ENCODE measurements at regions not wholly inside any gene's neighbourhood (a gene's known extent, or its start where the extent isn't known, plus 50 kb on each side); places are given as distances from the start of the nearest gene placed in this dataset.
A peak's percentile ranks its signal among the peaks of the same experiment; 100 is the strongest.
"Not testable (repeated sequence)": the region's sequence is repeated elsewhere in the genome, so short reads cannot be mapped to it uniquely, and the experiment has no call there.

DNA sequence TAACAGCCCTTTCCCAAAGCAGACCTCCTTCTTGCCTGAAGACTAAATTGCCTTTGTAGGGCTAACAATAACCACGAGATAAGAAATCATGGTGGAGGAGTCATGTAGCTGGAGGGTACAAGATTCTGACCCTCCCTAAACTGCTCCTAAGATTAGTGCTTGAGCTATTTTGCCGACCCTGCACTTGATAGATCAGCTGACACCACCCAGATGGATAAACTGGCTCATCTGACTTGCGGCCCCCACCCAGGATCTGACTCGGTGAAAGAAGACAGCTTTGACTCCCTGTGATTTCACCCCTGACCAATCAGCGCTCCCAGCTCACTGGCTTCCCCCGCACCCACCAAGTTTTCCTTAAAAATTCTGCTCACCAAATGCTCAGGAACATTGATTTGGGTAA, 57.6 kb upstream of the UNC93A start:
- Histone ChIP-seq H3K9me3 (ENCODE audit: control insufficient read depth, low read depth, low read length) (no peaks in the 10 kb centered on the region), H3K9ac (ENCODE audit: low read length) (no peak overlapping the region), H3K4me3 (ENCODE audit: low read length) (peak overlapping the region; percentile 21), H3K4me1 (ENCODE audit: control insufficient read depth, low read depth, low read length) (peaks cover 42% of the 10 kb centered on the region), H3K27ac (ENCODE audit: low read length) (no peak overlapping the region), H3K36me3 (ENCODE audit: control insufficient read depth, low read depth, low read length) (peaks cover 63% of the 10 kb centered on the region), H3K27me3 (ENCODE audit: control insufficient read depth, insufficient read depth, low read length) (no peaks in the 10 kb centered on the region)

DNA sequence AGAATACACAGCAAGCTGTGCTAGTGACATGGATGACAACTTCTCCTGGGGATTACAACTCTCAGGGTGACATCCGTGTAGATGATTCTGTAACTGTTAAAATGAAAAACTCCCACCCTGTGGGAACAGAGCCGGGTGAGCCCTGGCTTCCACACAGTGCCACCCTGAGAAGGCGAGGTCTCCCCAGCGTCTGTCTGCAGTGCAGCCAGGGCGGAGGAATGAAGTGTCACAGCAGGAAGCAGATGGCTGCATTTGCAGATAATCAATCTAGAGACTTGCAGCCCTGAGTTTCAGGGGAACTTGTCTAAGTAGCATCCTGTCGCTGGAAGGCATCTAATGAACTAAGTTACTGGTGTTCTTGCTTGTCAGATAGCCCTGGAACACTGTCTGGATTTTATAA, 56.5 kb upstream of the UNC93A start:
- H3K27ac ChIP-seq (ENCODE audit: low read length); H3K4me3 ChIP-seq (ENCODE audit: low read length); H3K9ac ChIP-seq (ENCODE audit: low read length); H3K27me3 ChIP-seq (ENCODE audit: control insufficient read depth, insufficient read depth, low read length); H3K9me3 ChIP-seq (ENCODE audit: control insufficient read depth, low read depth, low read length): not testable (repeated sequence)
- peaks cover 68% of the 10 kb centered on the region for H3K36me3 ChIP-seq (ENCODE audit: control insufficient read depth, low read depth, low read length)
- H3K4me1 ChIP-seq (ENCODE audit: control insufficient read depth, low read depth, low read length) = peaks cover 49% of the 10 kb centered on the region

DNA sequence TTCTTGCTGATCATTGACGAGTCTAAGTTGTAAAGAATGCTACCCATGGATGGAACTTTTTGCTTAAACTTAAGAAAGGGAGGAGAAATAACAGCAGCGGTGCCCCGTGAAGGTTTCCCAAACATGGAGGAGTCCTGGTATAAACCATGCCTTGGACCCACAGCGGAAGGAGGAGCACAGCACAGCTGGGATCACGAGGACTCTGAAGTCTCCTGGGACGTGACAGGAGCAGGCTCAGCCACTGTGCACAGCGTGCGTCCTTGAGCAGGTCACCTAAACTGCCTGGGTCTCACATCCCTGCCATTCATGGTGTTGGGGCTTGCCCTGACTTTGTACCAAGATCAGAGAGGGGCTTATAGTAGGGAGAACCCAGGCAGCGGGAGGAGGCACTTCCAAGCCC, 56.1 kb upstream of the UNC93A start:
- no peaks in the 10 kb centered on the region for H3K9me3 ChIP-seq (ENCODE audit: control insufficient read depth, low read depth, low read length)
- H3K27ac ChIP-seq (ENCODE audit: low read length) = no peak overlapping the region
- no peaks in the 10 kb centered on the region for H3K27me3 ChIP-seq (ENCODE audit: control insufficient read depth, insufficient read depth, low read length)
- H3K9ac ChIP-seq (ENCODE audit: low read length) = no peak overlapping the region
- peaks cover 49% of the 10 kb centered on the region for H3K4me1 ChIP-seq (ENCODE audit: control insufficient read depth, low read depth, low read length)
- H3K4me3 ChIP-seq (ENCODE audit: low read length) = no peak overlapping the region
- H3K36me3 ChIP-seq (ENCODE audit: control insufficient read depth, low read depth, low read length) = peaks cover 68% of the 10 kb centered on the region

DNA sequence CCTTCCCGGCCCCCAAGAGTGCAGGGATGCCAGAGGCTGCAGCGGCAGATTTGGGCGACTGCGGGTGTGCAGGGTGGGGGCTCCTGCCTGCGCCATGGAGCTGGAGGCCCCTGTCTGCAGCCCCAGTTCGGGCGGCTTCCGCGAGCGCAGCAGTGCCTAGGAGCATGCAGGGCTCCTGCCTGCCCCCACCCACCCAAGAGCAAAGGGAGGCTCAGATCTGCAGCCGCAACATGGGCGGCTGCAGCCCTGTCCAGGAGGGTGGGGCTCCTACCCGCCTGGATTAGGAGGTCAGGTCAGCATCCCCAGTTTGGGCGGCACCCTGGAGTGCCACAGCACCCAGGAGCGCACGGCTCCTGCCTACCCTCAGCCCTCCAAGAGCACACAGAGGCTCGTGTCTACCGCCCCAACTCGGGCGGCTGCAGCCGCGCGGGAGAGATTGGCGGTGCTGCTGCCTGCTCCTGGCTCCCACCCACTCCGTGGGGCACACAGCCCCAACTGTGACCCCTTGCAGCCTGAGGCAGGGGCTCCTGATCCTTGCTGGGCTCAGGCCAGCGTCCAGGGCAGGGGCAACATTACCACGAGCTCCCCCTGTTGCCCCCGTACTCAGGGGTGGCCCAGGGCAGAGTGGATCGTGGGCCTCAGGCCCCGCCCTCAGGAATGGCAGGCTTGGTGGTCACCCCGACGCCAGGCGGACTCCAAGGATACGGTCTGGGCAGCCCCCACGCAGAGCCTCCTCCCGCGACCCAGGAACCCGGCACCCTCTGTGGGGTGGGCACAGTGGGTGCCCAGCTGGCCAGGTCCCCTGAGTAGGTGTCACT, 55.5 kb upstream of the UNC93A start:
- Histone ChIP-seq H3K36me3 (ENCODE audit: control insufficient read depth, low read depth, low read length) (peaks cover 68% of the 10 kb centered on the region), H3K27me3 (ENCODE audit: control insufficient read depth, insufficient read depth, low read length) (no peaks in the 10 kb centered on the region), H3K9me3 (ENCODE audit: control insufficient read depth, low read depth, low read length) (no peaks in the 10 kb centered on the region), H3K4me3 (ENCODE audit: low read length) (no peak overlapping the region), H3K9ac (ENCODE audit: low read length) (no peak overlapping the region), H3K27ac (ENCODE audit: low read length) (no peak overlapping the region), H3K4me1 (ENCODE audit: control insufficient read depth, low read depth, low read length) (peaks cover 49% of the 10 kb centered on the region)

DNA sequence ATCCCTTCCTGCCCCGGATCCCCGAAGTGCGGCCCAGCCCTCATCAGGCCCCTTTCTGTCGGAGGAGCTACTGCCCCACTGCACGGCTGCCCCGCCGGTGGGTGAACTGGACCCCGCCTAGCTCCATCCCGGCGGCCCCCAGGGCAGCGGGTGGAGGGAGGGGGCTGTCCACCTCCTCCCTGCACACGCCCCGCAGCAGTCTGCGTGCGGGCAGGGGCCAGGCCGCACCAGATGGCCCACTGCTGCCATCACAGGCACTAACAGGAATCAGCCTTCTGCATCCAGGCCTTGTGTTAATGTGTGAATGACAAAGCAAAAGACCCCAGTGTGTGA, 54.9 kb upstream of the UNC93A start:
- Histone ChIP-seq H3K4me3 (ENCODE audit: low read length) (no peak overlapping the region), H3K36me3 (ENCODE audit: control insufficient read depth, low read depth, low read length) (peaks cover 68% of the 10 kb centered on the region), H3K27ac (ENCODE audit: low read length) (no peak overlapping the region), H3K9me3 (ENCODE audit: control insufficient read depth, low read depth, low read length) (no peaks in the 10 kb centered on the region), H3K9ac (ENCODE audit: low read length) (no peak overlapping the region), H3K4me1 (ENCODE audit: control insufficient read depth, low read depth, low read length) (peaks cover 49% of the 10 kb centered on the region), H3K27me3 (ENCODE audit: control insufficient read depth, insufficient read depth, low read length) (no peaks in the 10 kb centered on the region)

DNA sequence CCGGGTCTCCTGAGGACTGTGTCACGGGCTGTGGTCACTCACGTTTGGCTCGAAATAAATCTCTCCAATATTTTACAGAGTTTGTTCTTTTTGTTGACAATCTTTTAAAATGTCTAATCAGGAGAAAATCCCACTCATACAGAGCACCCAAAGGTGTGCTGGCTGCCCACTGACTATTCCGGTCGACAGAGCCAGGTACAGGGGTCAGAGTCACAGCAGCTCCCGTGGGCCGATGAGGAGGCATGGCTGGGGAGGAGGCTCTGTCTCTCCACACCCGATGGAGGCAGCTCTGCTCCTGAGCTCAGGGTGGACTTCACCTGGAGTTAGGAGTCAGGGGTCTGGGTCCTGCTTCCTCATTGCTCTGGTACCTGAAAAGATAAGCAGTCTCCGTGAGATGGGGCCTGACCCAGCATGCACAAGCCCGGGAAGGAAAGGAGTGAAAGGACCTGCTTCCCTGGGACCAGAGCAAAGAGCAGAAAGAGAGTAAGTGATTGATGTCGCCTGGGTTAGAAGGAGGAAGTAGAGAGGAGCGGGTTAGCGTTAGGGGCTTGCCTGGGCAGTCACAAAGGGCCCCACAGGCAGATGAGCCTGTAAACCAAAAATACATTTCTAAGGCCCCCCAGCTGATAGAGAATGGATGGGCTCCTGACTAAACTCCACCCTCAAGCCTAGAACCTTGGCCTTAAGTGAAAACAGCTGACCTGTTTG, 53.5 kb upstream of the UNC93A start:
- H3K4me3 ChIP-seq (ENCODE audit: low read length) = no peak overlapping the region
- peaks cover 60% of the 10 kb centered on the region for H3K36me3 ChIP-seq (ENCODE audit: control insufficient read depth, low read depth, low read length)
- H3K27ac ChIP-seq (ENCODE audit: low read length) = no peak overlapping the region
- H3K4me1 ChIP-seq (ENCODE audit: control insufficient read depth, low read depth, low read length) = peaks cover 46% of the 10 kb centered on the region
- H3K27me3 ChIP-seq (ENCODE audit: control insufficient read depth, insufficient read depth, low read length) = no peaks in the 10 kb centered on the region
- H3K9me3 ChIP-seq (ENCODE audit: control insufficient read depth, low read depth, low read length) = no peaks in the 10 kb centered on the region
- H3K9ac ChIP-seq (ENCODE audit: low read length) = no peak overlapping the region

DNA sequence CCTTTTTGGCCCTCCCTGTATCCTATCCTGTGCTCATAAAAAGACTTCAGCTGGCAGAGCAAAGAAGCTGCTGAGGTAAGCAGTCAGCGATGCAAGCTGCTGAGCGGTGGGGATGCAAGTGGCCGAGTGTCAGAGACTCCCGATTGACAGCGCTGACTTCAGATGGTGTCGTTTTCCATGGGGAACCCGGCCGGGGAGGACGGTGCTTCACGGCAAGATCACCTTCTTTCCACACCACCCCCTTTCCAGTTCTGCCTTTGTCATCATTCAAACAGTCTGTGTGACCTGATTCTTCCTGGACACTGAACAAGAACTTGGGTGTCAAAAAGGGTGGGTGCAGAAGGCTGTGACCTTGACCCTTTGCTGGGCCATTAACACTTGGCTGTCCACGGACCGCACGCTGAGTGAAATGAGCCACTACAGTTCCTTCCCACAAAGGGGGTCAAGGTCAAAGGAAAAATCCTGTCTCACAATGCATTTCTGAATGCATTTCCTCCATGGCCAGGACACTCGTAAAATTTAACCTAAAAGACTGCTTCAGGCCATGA, 52.9 kb upstream of the UNC93A start:
- no peak overlapping the region for H3K4me3 ChIP-seq (ENCODE audit: low read length)
- peaks cover 43% of the 10 kb centered on the region for H3K4me1 ChIP-seq (ENCODE audit: control insufficient read depth, low read depth, low read length)
- no peaks in the 10 kb centered on the region for H3K9me3 ChIP-seq (ENCODE audit: control insufficient read depth, low read depth, low read length)
- peaks cover 53% of the 10 kb centered on the region for H3K36me3 ChIP-seq (ENCODE audit: control insufficient read depth, low read depth, low read length)
- H3K27me3 ChIP-seq (ENCODE audit: control insufficient read depth, insufficient read depth, low read length) = no peaks in the 10 kb centered on the region
- no peak overlapping the region for H3K27ac ChIP-seq (ENCODE audit: low read length)
- no peak overlapping the region for H3K9ac ChIP-seq (ENCODE audit: low read length)

DNA sequence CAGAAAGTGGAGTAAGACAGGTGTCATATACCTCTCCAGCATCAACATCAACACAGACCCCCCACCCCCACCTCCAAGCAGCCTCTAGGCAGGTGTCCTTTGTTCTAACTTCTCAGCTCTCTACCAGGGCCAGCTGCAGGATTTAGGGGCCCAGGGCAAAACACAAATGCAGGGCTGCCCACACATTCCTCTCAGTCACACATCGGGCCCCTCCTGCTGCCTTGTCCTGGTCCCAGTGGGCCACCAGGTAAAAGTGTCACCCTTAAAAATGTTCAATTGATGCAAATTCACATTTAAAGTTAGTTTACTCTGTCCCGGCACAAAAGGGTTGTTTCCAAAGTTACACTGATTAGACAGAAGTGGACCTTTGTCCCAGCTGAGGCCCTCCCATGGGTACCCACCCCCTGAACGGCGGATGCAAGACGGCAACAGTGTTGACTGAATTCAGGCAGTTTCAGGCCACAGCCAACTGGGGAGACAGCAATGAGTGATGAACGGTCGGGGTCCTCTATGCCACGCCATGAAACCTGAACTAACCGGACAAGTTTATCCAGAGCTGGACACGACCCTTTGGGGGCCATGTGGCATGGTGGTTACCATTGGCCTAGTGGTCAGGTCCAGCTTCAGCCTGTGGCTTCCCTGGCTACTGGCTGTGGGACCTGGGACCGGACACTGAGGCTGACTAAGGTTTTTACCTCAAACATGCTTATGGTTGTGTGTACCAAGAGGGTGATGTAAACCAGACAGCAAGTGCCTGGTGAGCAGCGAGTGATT, 52.2 kb upstream of the UNC93A start:
- Histone ChIP-seq H3K9ac (ENCODE audit: low read length) (no peak overlapping the region), H3K4me3 (ENCODE audit: low read length) (no peak overlapping the region), H3K27ac (ENCODE audit: low read length) (no peak overlapping the region), H3K27me3 (ENCODE audit: control insufficient read depth, insufficient read depth, low read length) (no peaks in the 10 kb centered on the region), H3K36me3 (ENCODE audit: control insufficient read depth, low read depth, low read length) (peaks cover 47% of the 10 kb centered on the region), H3K9me3 (ENCODE audit: control insufficient read depth, low read depth, low read length) (no peaks in the 10 kb centered on the region), H3K4me1 (ENCODE audit: control insufficient read depth, low read depth, low read length) (peaks cover 40% of the 10 kb centered on the region)

DNA sequence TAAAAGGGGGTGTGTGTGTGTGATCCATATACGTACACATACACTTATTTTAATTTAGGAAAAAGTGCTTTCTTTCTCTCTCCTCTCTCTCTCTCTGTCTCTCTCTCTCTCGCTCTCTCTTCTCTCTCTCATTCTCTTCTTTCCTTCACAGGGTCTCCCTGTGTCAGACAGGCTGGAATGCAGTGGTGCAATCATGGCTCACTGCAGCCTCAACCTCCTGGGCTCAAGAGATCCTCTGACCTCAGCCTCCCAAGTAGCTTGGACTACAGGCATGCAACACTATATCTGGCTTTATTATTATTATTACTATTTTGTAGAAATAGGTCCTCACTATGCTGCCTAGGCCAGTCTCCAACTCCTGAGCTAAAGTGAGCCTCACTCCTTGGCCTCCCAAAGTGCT, 51.6 kb upstream of the UNC93A start:
- H3K9me3 ChIP-seq (ENCODE audit: control insufficient read depth, low read depth, low read length); H3K27ac ChIP-seq (ENCODE audit: low read length); H3K27me3 ChIP-seq (ENCODE audit: control insufficient read depth, insufficient read depth, low read length); H3K4me3 ChIP-seq (ENCODE audit: low read length); H3K9ac ChIP-seq (ENCODE audit: low read length): not testable (repeated sequence)
- Histone ChIP-seq H3K4me1 (ENCODE audit: control insufficient read depth, low read depth, low read length) (peaks cover 41% of the 10 kb centered on the region), H3K36me3 (ENCODE audit: control insufficient read depth, low read depth, low read length) (peaks cover 41% of the 10 kb centered on the region)

DNA sequence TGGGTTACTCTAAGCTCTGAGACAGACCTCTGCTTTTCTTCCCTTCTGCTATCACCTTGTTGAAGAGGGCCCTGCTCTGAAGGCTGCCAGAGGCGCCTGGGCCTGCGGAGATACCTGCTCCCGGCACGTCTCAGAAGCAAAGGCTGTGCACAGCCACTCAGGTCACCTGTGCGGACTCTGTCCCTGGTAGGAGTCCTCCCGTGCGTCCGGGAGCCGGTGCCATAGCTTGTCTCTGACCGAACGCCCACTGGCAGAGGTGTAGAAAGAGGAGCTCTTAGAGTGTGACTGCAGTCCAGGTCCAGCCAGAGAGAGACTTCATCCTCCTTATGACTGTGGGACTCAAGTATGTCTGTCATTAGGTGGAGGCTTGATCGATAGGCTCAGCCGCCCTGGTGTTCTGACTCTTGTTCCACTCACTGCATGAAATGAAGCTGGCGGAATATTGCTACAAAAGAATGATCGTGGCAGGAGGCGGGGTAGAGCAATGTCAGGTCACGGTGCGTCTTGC, 51.0 kb upstream of the UNC93A start:
- Histone ChIP-seq H3K4me3 (ENCODE audit: low read length) (no peak overlapping the region), H3K4me1 (ENCODE audit: control insufficient read depth, low read depth, low read length) (peaks cover 43% of the 10 kb centered on the region), H3K9ac (ENCODE audit: low read length) (no peak overlapping the region), H3K27me3 (ENCODE audit: control insufficient read depth, insufficient read depth, low read length) (no peaks in the 10 kb centered on the region), H3K36me3 (ENCODE audit: control insufficient read depth, low read depth, low read length) (peaks cover 36% of the 10 kb centered on the region), H3K27ac (ENCODE audit: low read length) (no peak overlapping the region), H3K9me3 (ENCODE audit: control insufficient read depth, low read depth, low read length) (no peaks in the 10 kb centered on the region)

Measured in iPS-18a (cell line).